ENCODE measurements at regions not wholly inside any gene's neighbourhood (a gene's known extent, or its start where the extent isn't known, plus 50 kb on each side); places are given as distances from the start of the nearest gene placed in this dataset.

GRCh38 chr6:134821397-134821796 is 128.5 kb downstream of the ALDH8A1 start:
- TF ChIP-seq MAX (IDR thresholded peaks at IDR 0.05; ENCODE audit: insufficient read depth, insufficient read length) (no peak), POLR2A (IDR thresholded peaks at IDR 0.05; ENCODE audit: low read depth, low read length) (no peak)

Data from endothelial cell of umbilical vein (primary cell).